PC-3 (cell line): ENCODE measurements at regions not wholly inside any gene's neighbourhood (a gene's known extent, or its start where the extent isn't known, plus 50 kb on each side); places are given as distances from the start of the nearest gene placed in this dataset.

ENCODE experiments used
- ATAC-seq: fragments of 200-7000 bp; cut with Tn5 transposase; 2 replicates; pipeline ENCODE4 v1.9.1; 2020; ENCODE audit warnings: mild to moderate bottlenecking, moderate library complexity
- BruUV-seq: library from RNA; stranded (reverse); fragments of 400-500 nt; replicated peaks from 2 replicates; lab custom pipeline; 2021; lab: Mats Ljungman, UMichigan
- CTCF ChIA-PET: fragments of 300-600 bp; sonication (Branson Sonifier 250); formaldehyde crosslinking; loops from one replicate; lab custom pipeline; 2022; ENCODE audit warnings: antibody characterized with exemption; lab: Charles Lee
- POLR2A ChIA-PET: fragments of 300-600 bp; sonication (Branson Sonifier 250); formaldehyde crosslinking; loops from one replicate; lab custom pipeline; 2022; ENCODE audit warnings: antibody characterized with exemption; ENCODE audit not compliant: unreplicated experiment; lab: Charles Lee
- DNase-seq: peaks from one replicate; pipeline ENCODE4 v3.0.0-alpha.2; 2015
- H2AFZ ChIP-seq: fragments of 300-600 bp; sonication (generic); 2 replicates; pipeline ENCODE4 v1.6.0; 2016; ENCODE audit warnings: antibody characterized with exemption, low read length
- H3F3A ChIP-seq: fragments of 300-600 bp; sonication (generic); one replicate; pipeline ENCODE4 v1.6.0; 2017; ENCODE audit warnings: antibody characterized with exemption, low read length, control low read depth, mild to moderate bottlenecking; ENCODE audit not compliant: unreplicated experiment
- H3K27ac ChIP-seq: fragments of 300-600 bp; sonication (generic); 2 replicates; pipeline ENCODE4 v1.5.1; 2016; ENCODE audit warnings: mild to moderate bottlenecking, low read length
- H3K27me3 ChIP-seq: fragments of 300-600 bp; sonication (generic); 2 replicates; pipeline ENCODE4 v1.6.1; 2016; ENCODE audit warnings: low read length, mixed read lengths
- H3K36me3 ChIP-seq: fragments of 300-600 bp; sonication (generic); 2 replicates; pipeline ENCODE4 v1.6.1; 2016; ENCODE audit warnings: low read depth, mixed run types, low read length, mixed read lengths
- H3K4me1 ChIP-seq: fragments of 300-600 bp; sonication (generic); 2 replicates; pipeline ENCODE4 v1.5.1; 2016; ENCODE audit warnings: low read length; ENCODE audit not compliant: insufficient read depth
- H3K4me2 ChIP-seq: fragments of 300-600 bp; sonication (generic); 2 replicates; pipeline ENCODE4 v1.6.0; 2016; ENCODE audit warnings: low read length
- H3K4me3 ChIP-seq: fragments of 300-600 bp; sonication (generic); 2 replicates; pipeline ENCODE4 v1.5.1; 2016; ENCODE audit warnings: mild to moderate bottlenecking, low read length, mixed read lengths
- H3K79me2 ChIP-seq: fragments of 300-600 bp; sonication (generic); 2 replicates; pipeline ENCODE4 v1.6.1; 2017; ENCODE audit warnings: low read length, mixed read lengths
- H3K9ac ChIP-seq: fragments of 300-600 bp; sonication (generic); 2 replicates; pipeline ENCODE4 v1.6.0; 2016; ENCODE audit warnings: mild to moderate bottlenecking, low read length
- H3K9me2 ChIP-seq: fragments of 300-600 bp; sonication (generic); replicated peaks from 2 replicates; pipeline ENCODE4 v1.6.1; 2016; ENCODE audit warnings: mixed run types, low read length, mixed read lengths
- H3K9me3 ChIP-seq: fragments of 300-600 bp; sonication (generic); 2 replicates; pipeline ENCODE4 v1.6.1; 2016; ENCODE audit warnings: low read length, mixed read lengths
- H4K20me1 ChIP-seq: fragments of 300-600 bp; sonication (generic); 2 replicates; pipeline ENCODE4 v1.6.1; 2016; ENCODE audit warnings: low read length, mixed read lengths
- CTCF ChIP-seq: fragments of 300-600 bp; sonication (generic); conservative IDR thresholded peaks from 2 replicates; pipeline ENCODE4 v1.5.1; 2017; ENCODE audit warnings: antibody characterized with exemption, low read depth, mild to moderate bottlenecking, low read length
- EZH2 ChIP-seq: fragments of 300-600 bp; sonication (generic); IDR thresholded peaks from one replicate; pipeline ENCODE4 v1.6.1; 2017; ENCODE audit warnings: antibody characterized with exemption, mild to moderate bottlenecking, low read length; ENCODE audit not compliant: unreplicated experiment
- EZH2phosphoT487 ChIP-seq: fragments of 300-600 bp; sonication (generic); IDR thresholded peaks from 2 replicates; pipeline ENCODE4 v1.6.1; 2018; ENCODE audit warnings: mild to moderate bottlenecking, antibody characterized with exemption, low read length, borderline replicate concordance
- intact Hi-C: fragments of 100-400 bp; cut with micrococcal nuclease; formaldehyde crosslinking; loops from 2 replicates; pipeline ENCODE4 v1.9.0; 2023

- POLR2A ChIA-PET = no interaction called here
- H3K9ac ChIP-seq = no peak overlapping the region
- no peaks in the 10 kb centered on the region for H3K36me3 ChIP-seq
- peaks cover 24% of the 10 kb centered on the region for H3K9me3 ChIP-seq
- no peak overlapping the region for H2AFZ ChIP-seq
- H4K20me1 ChIP-seq = no peaks in the 10 kb centered on the region
- no peaks in the 10 kb centered on the region for H3K9me2 ChIP-seq
- DNase-seq (no peak), ATAC-seq (no peak)
- no peak overlapping the region for H3K27ac ChIP-seq
- H3K4me2 ChIP-seq = no peak overlapping the region
- H3K4me3 ChIP-seq = no peak overlapping the region
- H3F3A ChIP-seq = no peaks in the 10 kb centered on the region
- no peaks in the 10 kb centered on the region for H3K4me1 ChIP-seq
- intact Hi-C loops = no loop called here
- H3K27me3 ChIP-seq = no peaks in the 10 kb centered on the region
- CTCF ChIA-PET = no interaction called here
- no TSS peak for BruUV-seq
- no peaks in the 10 kb centered on the region for H3K79me2 ChIP-seq
- no peak for TF ChIP-seq EZH2
- no peak for TF ChIP-seq CTCF
- no peak for TF ChIP-seq EZH2phosphoT487
These were observed 424.0 kb upstream of the PDZRN3 start for GRCh38 chr3:74048699-74049098.

GRCh38 chr3:74045000-74045399 lies 420.3 kb upstream of the PDZRN3 start:
- POLR2A ChIA-PET = no interaction called here
- Histone ChIP-seq H3K4me3 (no peak overlapping the region), H3K9me3 (peaks cover 20% of the 10 kb centered on the region), H3K9ac (no peak overlapping the region), H3K79me2 (no peaks in the 10 kb centered on the region), H3F3A (no peaks in the 10 kb centered on the region), H3K36me3 (no peaks in the 10 kb centered on the region), H2AFZ (no peak overlapping the region), H3K27me3 (no peaks in the 10 kb centered on the region), H3K27ac (no peak overlapping the region), H4K20me1 (no peaks in the 10 kb centered on the region), H3K4me1 (no peaks in the 10 kb centered on the region), H3K9me2 (no peaks in the 10 kb centered on the region), H3K4me2 (no peak overlapping the region)
- DNase-seq (no peak), ATAC-seq (no peak)
- intact Hi-C loops = no loop called here
- TF ChIP-seq EZH2 (no peak), CTCF (no peak), EZH2phosphoT487 (no peak)
- CTCF ChIA-PET = no interaction called here
- no TSS peak for BruUV-seq

GRCh38 chr3:74041068-74041675 lies 416.4 kb upstream of the PDZRN3 start:
- no peak for ATAC-seq
- POLR2A ChIA-PET = no interaction called here
- no peaks in the 10 kb centered on the region for H3K36me3 ChIP-seq

More at GRCh38 chr3:74041068-74041675, 416.4 kb upstream of the PDZRN3 start:
- Histone ChIP-seq H3K4me1 (no peaks in the 10 kb centered on the region), H3K9me3 (0 out of 2 replicates have a peak, but pooled peaks cover 22% of the 10 kb centered on the region), H3K27me3 (no peaks in the 10 kb centered on the region), H3K4me3 (no peak overlapping the region), H2AFZ (no peak overlapping the region), H3K27ac (no peak overlapping the region), H4K20me1 (no peaks in the 10 kb centered on the region), H3K9ac (no peak overlapping the region), H3K4me2 (no peak overlapping the region), H3K9me2 (no peaks in the 10 kb centered on the region), H3F3A (no peaks in the 10 kb centered on the region), H3K79me2 (no peaks in the 10 kb centered on the region)
- TF ChIP-seq CTCF (no peak), EZH2 (no peak), EZH2phosphoT487 (no peak)
- no peak for DNase-seq
- CTCF ChIA-PET = no interaction called here
- no TSS peak for BruUV-seq
- intact Hi-C loops = no loop called here
